ENCODE measurements at regions not wholly inside any gene's neighbourhood (a gene's known extent, or its start where the extent isn't known, plus 50 kb on each side); places are given as distances from the start of the nearest gene placed in this dataset.

GRCh38 chr4:61036071-61036684 is 163.9 kb upstream of the ADGRL3 start:
- Histone ChIP-seq H3K9me1 (replicated peaks; ENCODE audit: control insufficient read depth, extremely low read depth, insufficient read depth, low read length) (no peaks in the 10 kb centered on the region), H3K27me3 (ENCODE audit: control insufficient read depth in 2 of 2, insufficient read depth in 2 of 2, low read length in 2 of 2) (no peaks in the 10 kb centered on the region), H3K9ac (replicated peaks; ENCODE audit: extremely low read depth, insufficient read depth, low read length) (no peak overlapping the region), H3K36me3 (ENCODE audit: control insufficient read depth in 2 of 2, extremely low read depth in 1 of 2, insufficient read depth in 2 of 2, low read length in 2 of 2) (no peaks in the 10 kb centered on the region), H2AFZ (ENCODE audit: low read depth, low read length) (no peak overlapping the region), H3K9me3 (replicated peaks; ENCODE audit: control insufficient read depth, insufficient read depth, low read length) (peaks cover 2% of the 10 kb centered on the region), H3K27ac (ENCODE audit: insufficient read depth, low read depth, low read length) (no peak overlapping the region), H3K4me2 (ENCODE audit: insufficient read depth, low read length) (no peak overlapping the region), H3K4me1 (ENCODE audit: control insufficient read depth, extremely low read depth, insufficient read depth, low read length) (no peaks in the 10 kb centered on the region), H3K79me2 (ENCODE audit: control insufficient read depth, insufficient read depth, low read length) (no peaks in the 10 kb centered on the region), H4K20me1 (replicated peaks; ENCODE audit: control insufficient read depth, extremely low read depth, insufficient read depth, low read length) (no peaks in the 10 kb centered on the region), H3K4me3 (replicated peaks in 1 of 3; ENCODE audit: insufficient read depth in 1 of 3, low read depth in 1 of 3, low read length in 3 of 3) (no peak overlapping the region)
- FAIRE-seq (no peak), DNase-seq (ENCODE audit: low read depth, low spot score) (no peak)
- intact Hi-C loops (cut with micrococcal nuclease) (no loop called here), dilution Hi-C loops (cut with MboI; ENCODE audit: extremely low pct_ligation_motif_present, low sequenced_read_pairs) (no loop called here)
- TF ChIP-seq GATA2 (IDR thresholded peaks at IDR 0.05; ENCODE audit: insufficient read depth, insufficient read length, low read depth, low read length) = no peak
- no peak for TF ChIP-seq MYC (IDR thresholded peaks at IDR 0.05; ENCODE audit: low read depth, low read length)
- TF ChIP-seq EZH2 (IDR thresholded peaks at IDR 0.05; ENCODE audit: borderline replicate concordance, low read depth, low read length, severe bottlenecking) = no peak
- no peak for TF ChIP-seq CTCF (IDR thresholded peaks at IDR 0.05; ENCODE audit: extremely low read depth in 1 of 2, insufficient read depth in 1 of 2, low read depth in 1 of 2, low read length in 2 of 2)
- no peak for TF ChIP-seq POLR2AphosphoS5 (IDR thresholded peaks at IDR 0.05; ENCODE audit: insufficient read depth, low read depth, low read length)
- TF ChIP-seq MAX (IDR thresholded peaks at IDR 0.05; ENCODE audit: insufficient read depth, insufficient read length) = no peak
- TF ChIP-seq POLR2A (IDR thresholded peaks at IDR 0.05; ENCODE audit: low read depth, low read length) = no peak
- no peak for TF ChIP-seq FOS (IDR thresholded peaks at IDR 0.05; ENCODE audit: borderline replicate concordance, insufficient read depth, low read length)
- no peak for TF ChIP-seq JUN (IDR thresholded peaks at IDR 0.05; ENCODE audit: borderline replicate concordance, insufficient read depth, insufficient read length, low read depth)
- BruUV-seq (replicated peaks) = no TSS peak
- ChIA-PET POLR2A (no interaction called here), CTCF (no interaction called here)
